GM23338 (cell line): ENCODE measurements at regions not wholly inside any gene's neighbourhood (a gene's known extent, or its start where the extent isn't known, plus 50 kb on each side); places are given as distances from the start of the nearest gene placed in this dataset.

Source experiments
- ATAC-seq: fragments of 200-7000 bp; cut with Tn5 transposase; 3 replicates; pipeline ENCODE4 v1.9.1; 2020
- DNase-seq: peaks from one replicate; pipeline ENCODE4 v3.0.0-alpha.2; 2015; ENCODE audit warnings: low spot score
- H2AFZ ChIP-seq: fragments of 200-600 bp; sonication (generic); 2 replicates; pipeline ENCODE4 v1.8.0; 2016; ENCODE audit warnings: antibody characterized with exemption, mild to moderate bottlenecking, moderate library complexity
- H3F3A ChIP-seq: fragments of 200-600 bp; sonication (generic); replicated peaks from 2 replicates; pipeline ENCODE4 v1.8.0; 2017; ENCODE audit warnings: antibody characterized with exemption, mixed run types, low read depth
- H3K27ac ChIP-seq: fragments of 200-600 bp; sonication (generic); 2 replicates; pipeline ENCODE4 v1.6.1; 2016; ENCODE audit warnings: low read depth
- H3K27me3 ChIP-seq: fragments of 200-600 bp; sonication (generic); 2 replicates; pipeline ENCODE4 v1.8.0; 2016; ENCODE audit warnings: mild to moderate bottlenecking, mixed run types, moderate library complexity; ENCODE audit not compliant: insufficient read depth
- H3K36me3 ChIP-seq: fragments of 200-600 bp; sonication (generic); 2 replicates; pipeline ENCODE4 v1.8.0; 2016; ENCODE audit warnings: mild to moderate bottlenecking; ENCODE audit not compliant: insufficient read depth
- H3K4me1 ChIP-seq: fragments of 200-600 bp; sonication (generic); 2 replicates; pipeline ENCODE4 v1.8.0; 2016; ENCODE audit warnings: mild to moderate bottlenecking, moderate library complexity; ENCODE audit not compliant: insufficient read depth
- H3K4me2 ChIP-seq: fragments of 200-600 bp; sonication (generic); 2 replicates; pipeline ENCODE4 v1.7.1; 2017; ENCODE audit warnings: mixed run types
- H3K4me3 ChIP-seq: fragments of 200-600 bp; sonication (generic); 2 replicates; pipeline ENCODE4 v1.6.1; 2016; ENCODE audit warnings: mixed run types
- H3K79me2 ChIP-seq: fragments of 200-600 bp; sonication (generic); replicated peaks from 2 replicates; pipeline ENCODE4 v1.8.0; 2017; ENCODE audit warnings: mild to moderate bottlenecking; ENCODE audit not compliant: insufficient read depth
- H3K9me2 ChIP-seq: fragments of 200-600 bp; sonication (generic); 2 replicates; pipeline ENCODE4 v1.8.0; 2017; ENCODE audit not compliant: insufficient read depth
- H4K20me1 ChIP-seq: fragments of 200-600 bp; sonication (generic); replicated peaks from 2 replicates; pipeline ENCODE4 v1.8.0; 2017; ENCODE audit warnings: mild to moderate bottlenecking; ENCODE audit not compliant: insufficient read depth
- H3K27ac Mint-ChIP-seq: 2 replicates; pipeline ENCODE4 v1.8.0; 2020; ENCODE audit warnings: inconsistent platforms, mild to moderate bottlenecking, moderate library complexity, mixed read lengths
- H3K27me3 Mint-ChIP-seq: 3 replicates; pipeline ENCODE4 v1.8.0; 2022; ENCODE audit warnings: low read depth, mild to moderate bottlenecking, moderate library complexity, mixed read lengths, inconsistent platforms; ENCODE audit not compliant: insufficient read depth, poor library complexity
- H3K36me3 Mint-ChIP-seq: 3 replicates; pipeline ENCODE4 v1.8.0; 2021; ENCODE audit warnings: low read depth, mild to moderate bottlenecking, inconsistent platforms, moderate library complexity, mixed read lengths
- H3K4me1 Mint-ChIP-seq: 3 replicates; pipeline ENCODE4 v1.8.0; 2020; ENCODE audit warnings: mild to moderate bottlenecking, inconsistent platforms, mixed read lengths
- H3K4me3 Mint-ChIP-seq: 3 replicates; pipeline ENCODE4 v1.8.0; 2021; ENCODE audit warnings: moderate library complexity, mild to moderate bottlenecking, inconsistent platforms, mixed read lengths
- H3K9me3 Mint-ChIP-seq: 3 replicates; pipeline ENCODE4 v1.8.0; 2020; ENCODE audit warnings: moderate library complexity, mild to moderate bottlenecking, inconsistent platforms, mixed read lengths
- CREB1 ChIP-seq: fragments of 250-450 bp; sonication (Bioruptor Pico); IDR thresholded peaks from 2 replicates; pipeline ENCODE4 v1.5.0; 2020; ENCODE audit warnings: low read depth, mild to moderate bottlenecking, moderate library complexity
- CTCF ChIP-seq, 2 experiments: fragments of 200-600 bp in 1 of 2; sonication (generic) in 1 of 2; conservative IDR thresholded peaks; 2 replicates each; pipeline versions ENCODE4 v1.5.1 to v1.6.1; 2016 to 2017; ENCODE audit warnings: antibody characterized with exemption in 2 of 2, low read depth in 2 of 2, mild to moderate bottlenecking in 2 of 2, moderate library complexity in 1 of 2
- ETS1 ChIP-seq: IDR thresholded peaks from 2 replicates; pipeline ENCODE4 v1.6.1; 2016; ENCODE audit warnings: antibody characterized with exemption
- EZH2 ChIP-seq: fragments of 200-600 bp; sonication (generic); IDR thresholded peaks from one replicate; pipeline ENCODE4 v1.8.0; 2017; ENCODE audit warnings: antibody characterized with exemption, mild to moderate bottlenecking, low read depth; ENCODE audit not compliant: unreplicated experiment
- EZH2phosphoT487 ChIP-seq: fragments of 200-600 bp; sonication (generic); IDR thresholded peaks from one replicate; pipeline ENCODE4 v1.8.1; 2018; ENCODE audit warnings: antibody characterized with exemption; ENCODE audit not compliant: unreplicated experiment
- JUNB ChIP-seq: IDR thresholded peaks from one replicate; pipeline ENCODE4 v1.6.1; 2016; ENCODE audit warnings: antibody characterized with exemption; ENCODE audit not compliant: unreplicated experiment
- POLR2AphosphoS5 ChIP-seq: IDR thresholded peaks from 2 replicates; pipeline ENCODE4 v1.6.1; 2016; ENCODE audit warnings: antibody characterized with exemption, low read depth
- REST ChIP-seq: IDR thresholded peaks from one replicate; pipeline ENCODE4 v1.6.1; 2018; ENCODE audit warnings: antibody characterized with exemption; ENCODE audit not compliant: unreplicated experiment
- ZNF114 ChIP-seq: fragments of 250-450 bp; sonication (Bioruptor Pico); IDR thresholded peaks from 2 replicates; pipeline ENCODE4 v1.5.0; 2020; ENCODE audit warnings: mild to moderate bottlenecking, moderate library complexity
- ZNF331 ChIP-seq: fragments of 250-450 bp; sonication (Bioruptor Pico); IDR thresholded peaks from 2 replicates; pipeline ENCODE4 v1.5.0; 2020; ENCODE audit warnings: low read depth, mild to moderate bottlenecking, moderate library complexity

- no peaks in the 10 kb centered on the region for H3K27me3 Mint-ChIP-seq
- no peak overlapping the region for H3K4me3 Mint-ChIP-seq
- H3F3A ChIP-seq, result no peaks in the 10 kb centered on the region
- 0 out of 2 replicates have a peak overlapping the region, but pooled peaks have one; percentile 19 for H2AFZ ChIP-seq
- no peaks in the 10 kb centered on the region; the same call in 1 of the 2 replicates for H3K9me2 ChIP-seq
- no peaks in the 10 kb centered on the region for H4K20me1 ChIP-seq
- no peak overlapping the region for H3K4me3 ChIP-seq
- no peak overlapping the region for H3K4me2 ChIP-seq
- H3K9me3 Mint-ChIP-seq, result no peaks in the 10 kb centered on the region
- no peak for DNase-seq
- TF ChIP-seq EZH2phosphoT487 (no peak), ETS1 (no peak), ZNF114 (CRISPR knock-in tag) (no peak), EZH2 (no peak), CTCF (conservative IDR thresholded peaks at IDR 0.05; ENCODE audit: low read depth in 2 of 2) (no peak), POLR2AphosphoS5 (no peak)
- H3K79me2 ChIP-seq, result no peaks in the 10 kb centered on the region
- H3K4me1 ChIP-seq, result no peaks in the 10 kb centered on the region
- no peaks in the 10 kb centered on the region for H3K4me1 Mint-ChIP-seq
- H3K27me3 ChIP-seq, result no peaks in the 10 kb centered on the region
- no peak overlapping the region for H3K27ac ChIP-seq
- no peaks in the 10 kb centered on the region for H3K36me3 ChIP-seq
- no peak for ATAC-seq
- H3K27ac Mint-ChIP-seq, result no peak overlapping the region
- no peaks in the 10 kb centered on the region for H3K36me3 Mint-ChIP-seq
Measured at GRCh38 chr6:139927742-139928305, 553.4 kb upstream of the CITED2 start.

GRCh38 chr6:139927236-139927635 lies 552.8 kb upstream of the CITED2 start:
- peak; percentile 14 for DNase-seq
- Mint-ChIP-seq H3K27me3 (no peaks in the 10 kb centered on the region), H3K27ac (no peak overlapping the region), H3K9me3 (no peaks in the 10 kb centered on the region), H3K4me1 (no peaks in the 10 kb centered on the region), H3K36me3 (no peaks in the 10 kb centered on the region; the same call in 2 of the 3 replicates), H3K4me3 (no peak overlapping the region)
- Histone ChIP-seq H3K4me2 (no peak overlapping the region), H3K27ac (no peak overlapping the region), H3F3A (no peaks in the 10 kb centered on the region), H4K20me1 (no peaks in the 10 kb centered on the region), H3K9me2 (no peaks in the 10 kb centered on the region; the same call in 1 of the 2 replicates), H2AFZ (0 out of 2 replicates have a peak overlapping the region, but pooled peaks have one; percentile 19), H3K27me3 (no peaks in the 10 kb centered on the region), H3K36me3 (no peaks in the 10 kb centered on the region), H3K4me3 (no peak overlapping the region), H3K79me2 (no peaks in the 10 kb centered on the region), H3K4me1 (no peaks in the 10 kb centered on the region)
- no peak for ATAC-seq
- TF ChIP-seq CTCF (conservative IDR thresholded peaks at IDR 0.05; ENCODE audit: low read depth in 2 of 2), result peak; percentile 42 to 58
- TF ChIP-seq ZNF331 (CRISPR knock-in tag), result no peak
- TF ChIP-seq REST, result no peak
- TF ChIP-seq CREB1, result no peak
- no peak for TF ChIP-seq POLR2AphosphoS5
- no peak for TF ChIP-seq JUNB
